ENCODE measurements at regions not wholly inside any gene's neighbourhood (a gene's known extent, or its start where the extent isn't known, plus 50 kb on each side); places are given as distances from the start of the nearest gene placed in this dataset.

GRCh38 chr10:83869898-83870297, 269.4 kb upstream of the GHITM start:
- DNase-seq (ENCODE audit: low read depth): no peak

DNA sequence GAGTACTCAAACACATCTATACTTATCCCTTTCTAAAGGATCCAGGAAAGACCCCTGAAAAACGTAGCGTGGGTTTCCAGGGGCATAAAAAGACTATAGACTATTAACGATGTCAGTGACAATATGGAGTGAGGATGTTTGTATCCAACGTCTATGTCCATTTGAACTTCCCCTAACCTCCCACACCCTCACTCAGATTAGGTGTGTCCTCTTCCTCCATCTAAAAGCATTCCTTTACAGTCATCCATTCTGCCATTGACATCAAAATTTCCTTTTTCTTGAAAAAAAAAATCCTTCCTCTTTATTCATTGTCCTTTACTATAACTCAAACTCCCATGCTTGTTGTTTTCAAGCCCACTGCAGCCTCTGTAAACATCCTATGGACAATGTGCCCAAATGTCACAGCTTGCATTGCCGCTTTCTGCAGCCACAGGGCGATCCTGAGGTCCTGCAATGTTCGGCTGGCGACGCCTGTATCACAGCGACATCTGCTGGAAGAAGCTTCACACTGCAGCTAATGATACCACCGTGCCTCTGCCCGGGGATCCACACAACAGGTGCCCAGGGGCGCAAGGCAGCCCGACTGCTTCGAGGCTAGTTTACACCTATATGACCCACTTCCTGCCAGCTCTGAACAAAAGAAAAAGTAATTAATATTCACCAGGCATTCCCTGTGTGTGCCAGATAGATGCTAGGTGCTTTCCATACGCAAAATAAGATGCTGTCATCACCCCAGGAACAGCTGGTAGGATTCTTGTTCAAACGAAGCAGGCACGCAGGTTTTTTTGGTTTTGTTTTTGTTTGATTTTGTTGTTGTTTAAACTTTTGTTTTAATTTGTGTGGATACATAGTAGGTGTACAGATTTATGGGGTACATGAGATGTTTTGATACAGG, 267.9 kb upstream of the GHITM start:
- peak; percentile 34 for DNase-seq (ENCODE audit: low read depth)

DNA sequence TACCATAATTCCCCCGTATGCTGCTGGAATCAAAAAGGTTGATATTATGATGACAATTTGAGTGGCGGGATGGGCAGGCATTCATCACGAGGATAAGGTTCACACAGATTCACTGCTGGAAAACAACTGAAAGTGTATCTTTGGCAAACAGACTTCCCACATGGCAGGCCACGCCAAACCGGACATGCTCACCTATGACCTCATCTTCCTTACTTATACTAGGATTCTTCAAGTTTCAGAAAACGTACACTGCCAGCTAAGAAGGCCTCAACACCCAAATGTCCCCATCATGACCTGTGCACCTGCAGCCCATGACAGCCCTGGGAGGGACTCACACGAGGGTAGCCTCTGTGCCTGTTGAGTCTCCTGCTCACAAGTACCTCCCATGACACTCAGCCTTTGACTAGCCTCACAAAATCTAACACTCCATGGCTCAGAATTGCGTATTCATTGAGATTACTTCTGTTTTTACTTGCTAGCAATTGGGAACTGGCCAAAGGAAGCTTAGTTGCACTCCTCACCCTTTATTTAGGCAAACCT, 259.0 kb upstream of the GHITM start:
- no peak for DNase-seq (ENCODE audit: low read depth)

- DNase-seq (ENCODE audit: low read depth): peak; percentile 25
These were observed 257.6 kb upstream of the GHITM start for GRCh38 chr10:83881661-83882060.

- no peak for DNase-seq (ENCODE audit: low read depth)
These were observed 252.4 kb upstream of the GHITM start for GRCh38 chr10:83886871-83887270.

DNA sequence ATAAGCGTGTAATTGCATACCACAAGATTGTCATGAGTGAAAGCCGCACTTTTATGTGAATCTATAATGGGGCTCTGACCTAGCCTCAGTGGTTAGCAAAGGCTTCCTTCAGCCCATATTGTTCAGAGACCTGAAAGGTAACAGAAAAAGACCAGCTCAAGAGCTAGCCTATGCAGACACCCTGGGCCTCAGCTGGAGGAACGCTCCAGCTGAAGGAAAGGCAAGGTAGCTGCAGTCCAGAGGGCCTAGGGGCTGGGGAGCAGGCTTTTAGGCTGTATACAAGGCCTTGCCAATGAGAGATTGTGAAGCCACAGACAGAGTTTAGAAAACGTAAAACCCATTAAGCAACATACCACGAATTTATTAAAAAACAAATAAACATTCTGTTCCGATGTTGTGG, 246.6 kb upstream of the GHITM start:
- no peak for DNase-seq (ENCODE audit: low read depth)

GRCh38 chr10:83896219-83896618, 243.1 kb upstream of the GHITM start:
- DNase-seq (ENCODE audit: low read depth): no peak

DNA sequence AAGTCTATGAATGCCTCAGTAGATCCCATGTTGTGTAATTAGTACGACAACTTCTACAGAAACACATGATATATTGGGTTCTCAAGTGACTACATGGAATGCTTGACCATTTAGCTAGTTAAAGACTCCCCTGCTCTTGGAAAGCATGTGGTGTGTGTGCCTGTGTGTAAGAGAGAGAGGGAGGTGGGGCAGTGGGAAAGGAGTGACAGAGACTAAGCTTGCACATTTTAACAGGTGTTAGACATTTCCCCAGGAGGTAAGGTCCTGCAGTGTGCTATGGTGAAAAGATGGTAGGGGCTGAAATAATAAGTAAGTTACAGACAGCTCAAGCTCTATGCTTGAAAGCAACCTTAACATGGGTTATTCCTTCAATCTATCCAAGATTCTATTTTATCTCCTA, 241.7 kb upstream of the GHITM start:
- DNase-seq (ENCODE audit: low read depth): no peak

- DNase-seq (ENCODE audit: low read depth): no peak
These were observed 230.8 kb upstream of the GHITM start for GRCh38 chr10:83908506-83908905.

GRCh38 chr10:83909001-83909400, 230.3 kb upstream of the GHITM start:
- DNase-seq (ENCODE audit: low read depth): no peak

GRCh38 chr10:83915801-83916200, 223.5 kb upstream of the GHITM start:
- no peak for DNase-seq (ENCODE audit: low read depth)

DNA sequence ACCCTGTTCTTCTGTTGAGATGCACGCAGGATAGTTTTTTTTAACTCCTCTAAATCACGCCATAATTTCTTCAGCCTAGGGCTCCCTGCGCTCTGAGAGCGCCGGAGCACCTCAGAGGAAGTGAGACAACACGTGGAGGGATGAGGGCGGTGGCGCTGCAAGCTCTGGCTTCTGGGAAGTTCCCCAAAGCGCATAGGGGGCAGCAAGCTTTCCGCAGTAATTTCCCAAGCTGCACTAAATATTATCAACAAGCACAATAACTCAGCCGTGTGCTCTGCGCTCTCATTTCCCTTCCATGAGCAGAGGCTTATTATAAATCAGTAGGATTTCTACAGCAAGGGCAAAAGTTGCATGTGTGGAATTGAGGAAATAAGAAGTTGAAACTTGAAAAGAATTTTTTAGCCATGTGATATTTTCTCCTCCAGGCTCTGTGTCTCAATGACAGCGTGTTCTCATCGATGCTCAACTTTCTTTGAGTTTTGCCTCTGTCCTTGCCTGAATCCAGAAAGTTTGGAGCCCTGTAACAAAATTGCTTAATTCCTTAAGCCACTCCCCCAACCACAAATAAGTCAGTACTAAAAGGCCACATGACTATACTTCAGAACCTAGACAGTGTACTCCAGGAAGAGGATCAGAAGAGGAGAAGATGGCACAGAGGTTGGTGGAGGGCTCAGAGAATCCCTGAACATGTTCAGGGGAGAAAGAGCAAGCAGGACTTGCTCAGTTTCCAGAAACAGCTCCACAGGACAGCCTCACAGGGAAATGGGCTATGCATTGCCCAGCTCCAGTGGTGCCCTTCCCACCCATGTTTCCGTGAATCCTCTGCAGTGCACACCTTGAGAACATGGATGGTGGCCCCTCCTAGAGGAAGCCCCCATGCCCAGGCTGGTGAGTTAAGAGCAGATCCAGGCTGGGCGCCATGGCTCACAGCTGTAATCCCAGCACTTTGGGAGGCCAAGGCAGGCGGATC, 221.5 kb upstream of the GHITM start:
- no peak for DNase-seq (ENCODE audit: low read depth)

GRCh38 chr10:83919187-83919586, 220.1 kb upstream of the GHITM start:
- no peak for DNase-seq (ENCODE audit: low read depth)

- no peak for DNase-seq (ENCODE audit: low read depth)
These were observed 217.1 kb upstream of the GHITM start for GRCh38 chr10:83921984-83922860.

- no peak for DNase-seq (ENCODE audit: low read depth)
These were observed 214.2 kb upstream of the GHITM start for GRCh38 chr10:83925133-83925532.

GRCh38 chr10:83926606-83927005, 212.7 kb upstream of the GHITM start:
- no peak for DNase-seq (ENCODE audit: low read depth)

DNA sequence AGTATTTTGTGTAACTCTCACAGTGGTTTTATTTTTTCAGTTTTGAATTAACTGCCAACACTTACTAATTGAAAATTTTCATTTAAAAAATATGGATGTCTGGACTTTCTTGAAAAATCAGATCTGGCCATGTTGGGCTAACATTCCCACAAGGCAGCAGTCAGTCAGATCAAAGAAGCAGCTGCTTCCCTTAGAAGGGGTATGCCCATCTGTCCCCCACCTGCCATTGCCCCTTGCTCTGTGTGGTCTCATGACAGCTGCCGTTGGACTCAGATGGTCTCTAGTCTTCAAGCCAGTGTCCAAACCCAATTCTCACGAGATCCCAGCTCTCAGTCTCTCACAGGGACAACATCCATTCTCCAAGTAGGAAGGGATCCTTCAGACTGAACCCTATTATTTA, 212.1 kb upstream of the GHITM start:
- DNase-seq (ENCODE audit: low read depth): no peak

- DNase-seq (ENCODE audit: low read depth): no peak
These were observed 209.9 kb upstream of the GHITM start for GRCh38 chr10:83929399-83929798.

DNA sequence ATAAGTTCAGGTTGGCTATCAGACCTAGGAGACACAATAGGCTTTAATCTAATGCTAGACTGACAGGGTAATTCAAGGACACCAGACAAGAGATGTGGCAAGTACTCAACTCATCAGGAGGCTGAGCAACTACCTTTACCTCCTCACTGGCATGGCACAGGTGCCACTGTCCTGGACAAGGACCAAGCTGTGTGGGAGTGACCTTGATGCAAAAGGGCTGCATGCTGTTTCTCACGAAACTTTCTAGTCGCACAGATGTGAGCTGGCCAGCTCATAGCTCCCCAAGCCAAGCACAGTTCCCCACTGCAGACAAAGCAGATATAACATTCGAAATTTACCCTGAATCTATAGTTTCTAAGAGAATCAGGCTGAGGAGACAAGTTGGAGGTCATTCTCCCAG, 207.6 kb upstream of the GHITM start:
- no peak for DNase-seq (ENCODE audit: low read depth)

DNA sequence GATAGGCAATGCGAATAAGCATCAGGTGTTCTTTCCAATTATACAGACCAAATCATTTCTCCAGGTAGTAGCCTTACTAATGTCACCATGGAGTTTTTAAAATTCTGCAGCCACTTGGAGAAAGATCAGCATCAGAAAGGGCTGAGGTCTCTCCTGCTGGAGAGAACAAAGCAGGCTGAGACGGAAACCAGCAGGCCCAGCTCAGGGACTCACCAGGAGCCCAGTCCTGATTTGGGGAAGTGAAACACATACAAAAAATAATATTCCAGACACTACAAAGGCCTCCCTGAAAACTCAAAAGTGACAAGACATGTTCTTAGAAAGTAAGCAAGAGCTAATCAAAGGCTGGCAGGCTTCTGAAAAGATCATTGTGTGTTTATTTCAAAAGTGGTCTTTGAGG, 207.1 kb upstream of the GHITM start:
- DNase-seq (ENCODE audit: low read depth): no peak

DNA sequence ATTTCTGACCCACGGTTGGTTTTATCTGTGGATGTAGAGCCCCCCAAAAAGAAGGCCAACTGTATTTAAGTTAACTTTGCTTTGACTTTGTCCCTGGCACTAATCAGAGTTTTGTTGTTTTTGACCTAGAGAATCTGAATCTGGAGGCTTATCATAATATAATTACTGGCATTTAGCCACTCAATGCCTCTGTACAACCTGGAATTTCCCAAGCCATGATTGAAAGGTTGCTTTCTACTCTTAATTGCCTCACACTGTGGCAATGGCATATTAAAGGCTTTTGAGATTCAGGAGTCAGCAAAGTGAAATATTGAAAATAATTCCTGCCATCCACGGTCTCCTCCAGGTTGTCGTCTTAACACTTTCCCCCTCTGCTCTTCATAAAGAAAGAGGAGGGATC, 205.2 kb upstream of the GHITM start:
- DNase-seq (ENCODE audit: low read depth): no peak
